RWPE1 (cell line): ENCODE measurements at regions not wholly inside any gene's neighbourhood (a gene's known extent, or its start where the extent isn't known, plus 50 kb on each side); places are given as distances from the start of the nearest gene placed in this dataset.

ENCODE experiments used
- CTCF ChIA-PET: fragments of 350-600 bp; sonication (Branson Sonifier 250); formaldehyde crosslinking; extraction: SDS; loops from one replicate; lab custom pipeline; 2021; lab: Yijun Ruan, JAX
- POLR2A ChIA-PET: fragments of 400-600 bp; formaldehyde crosslinking; extraction: SDS; loops from one replicate; lab custom pipeline; 2020; ENCODE audit warnings: antibody characterized with exemption; ENCODE audit not compliant: low non-redundant PET; lab: Yijun Ruan, JAX
- DNase-seq: peaks from one replicate; pipeline ENCODE4 v3.0.0; 2012; ENCODE audit warnings: low spot score
- H3K27ac ChIP-seq: fragments of 450-650 bp; 2 replicates; pipeline ENCODE4 v1.5.1; 2017
- CTCF ChIP-seq: fragments of 450-650 bp; conservative IDR thresholded peaks from 2 replicates; pipeline ENCODE4 v1.5.1; 2017; ENCODE audit warnings: low read depth, mild to moderate bottlenecking

DNA sequence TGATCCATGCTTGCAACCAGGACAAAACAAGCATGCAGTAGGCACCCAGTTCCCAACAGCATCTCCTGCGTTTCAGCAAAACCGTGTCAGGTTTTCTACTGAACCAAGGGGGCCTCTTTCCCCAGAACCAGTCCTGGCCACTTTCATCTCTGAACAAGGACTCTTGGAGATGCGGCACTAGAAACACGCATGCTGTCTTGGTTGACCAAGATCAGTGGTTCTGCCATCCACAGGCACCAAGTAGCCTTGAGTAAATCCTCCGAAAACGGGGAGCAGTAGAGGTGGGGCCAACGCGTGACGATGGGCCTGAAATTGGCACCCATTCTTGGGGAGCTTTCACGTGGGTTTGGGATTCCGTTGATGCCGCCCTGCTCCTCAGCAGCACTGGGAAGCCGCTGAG lies 62.5 kb upstream of the AJAP1 start:
- no peak for TF ChIP-seq CTCF
- ChIA-PET CTCF (no interaction called here), POLR2A (interaction anchor here (0.6 kb wide), 1 partner anchor 281 kb away, joined by 11 read pairs; no protein-coding TSS in a partner anchor)
- no peak for DNase-seq
- no peak overlapping the region for H3K27ac ChIP-seq

DNA sequence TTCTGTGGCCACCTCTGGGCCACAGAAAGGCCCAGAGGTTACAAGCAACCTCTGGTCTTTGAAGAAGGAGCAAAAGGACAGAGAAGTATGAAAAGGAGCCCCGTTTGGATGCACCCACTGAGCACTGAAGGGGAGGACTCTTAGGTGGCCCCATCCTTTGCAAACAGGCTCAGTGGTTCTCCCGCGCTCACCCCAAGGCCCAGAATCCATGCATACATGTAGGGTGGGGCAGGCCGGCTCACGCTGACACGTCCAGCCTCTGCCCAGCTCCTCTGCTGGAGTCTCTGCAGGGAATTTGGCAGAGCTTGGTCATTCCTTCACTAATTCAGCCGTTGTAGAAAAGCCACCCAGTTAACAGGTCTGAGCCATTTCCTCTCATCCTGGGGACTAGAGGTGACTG lies 61.3 kb upstream of the AJAP1 start:
- CTCF ChIA-PET = no interaction called here
- POLR2A ChIA-PET = no interaction called here
- H3K27ac ChIP-seq = no peak overlapping the region
- TF ChIP-seq CTCF = no peak
- DNase-seq = no peak

DNA sequence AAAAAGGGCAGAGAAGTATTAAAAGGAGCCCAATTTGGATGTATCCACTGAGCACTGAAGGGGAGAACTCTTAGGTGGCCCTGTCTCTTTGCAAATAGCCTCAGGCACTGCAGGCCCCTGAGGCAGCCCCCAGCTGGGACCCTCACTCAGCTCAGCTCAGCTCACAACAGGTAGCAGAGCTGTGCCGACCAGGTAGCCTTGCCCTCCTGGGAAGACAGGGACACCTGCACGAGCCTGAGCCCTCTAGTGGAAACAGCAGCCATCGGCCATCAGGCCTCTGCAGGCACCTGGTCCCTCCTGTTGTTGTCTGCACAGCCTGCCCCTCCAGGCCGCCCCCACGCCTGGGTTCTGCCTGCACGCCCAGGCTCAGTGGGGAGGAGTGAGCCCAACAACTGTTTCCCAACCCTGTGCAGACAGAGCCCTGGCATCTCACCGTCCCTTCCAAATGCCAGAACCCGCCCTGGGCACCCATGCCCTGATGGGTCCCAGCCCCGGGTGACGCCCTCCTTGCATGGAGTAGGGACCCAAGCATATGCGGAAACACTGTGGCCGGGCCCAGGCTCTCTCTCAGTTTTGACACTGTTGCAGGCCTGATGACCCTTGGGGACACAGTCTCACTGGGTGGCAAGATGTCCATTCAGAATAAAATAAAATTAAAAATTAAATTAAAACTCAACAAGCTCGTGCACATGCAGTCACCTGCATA lies 60.0 kb upstream of the AJAP1 start:
- no peak for TF ChIP-seq CTCF
- H3K27ac ChIP-seq = no peak overlapping the region
- ChIA-PET POLR2A (no interaction called here), CTCF (interaction anchor here (0.5 to 0.7 kb wide), 4 partner anchors 37 to 683 kb away, joined by 3 to 5 read pairs (median 3); no protein-coding TSS in a partner anchor)
- peak; percentile 15 for DNase-seq

GRCh38 chr1:4595341-4596225 lies 58.8 kb upstream of the AJAP1 start:
- ChIA-PET CTCF (interaction anchor here (0.7 kb wide), 2 partner anchors 38 to 684 kb away, joined by 3 to 5 read pairs; no protein-coding TSS in a partner anchor), POLR2A (no interaction called here)
- no peak for TF ChIP-seq CTCF
- no peak for DNase-seq
- no peak overlapping the region for H3K27ac ChIP-seq

- DNase-seq = no peak
- CTCF ChIA-PET = no interaction called here
- no peak for TF ChIP-seq CTCF
- H3K27ac ChIP-seq = no peak overlapping the region
- POLR2A ChIA-PET = no interaction called here
Measured at GRCh38 chr1:4596486-4596885, 57.9 kb upstream of the AJAP1 start.

DNA sequence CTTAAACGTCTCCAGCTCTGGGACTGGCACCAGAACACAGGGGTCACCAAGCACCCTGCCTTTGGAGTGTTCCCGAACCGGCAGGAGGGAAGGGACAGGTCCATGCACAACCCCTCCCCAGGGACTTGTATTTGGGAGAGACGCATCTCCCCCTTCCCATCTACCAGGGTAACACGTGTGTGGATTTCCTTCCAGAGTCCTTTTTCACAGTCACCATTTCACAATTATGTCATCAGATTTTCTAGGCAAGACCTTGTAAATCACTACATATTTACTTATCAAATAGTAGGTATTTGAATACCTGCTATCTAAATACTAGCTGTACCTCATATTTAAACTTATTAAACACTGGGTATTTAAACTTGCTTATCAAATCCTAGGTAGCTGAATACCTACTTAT lies 57.4 kb upstream of the AJAP1 start:
- ChIA-PET POLR2A (no interaction called here), CTCF (no interaction called here)
- TF ChIP-seq CTCF = no peak
- no peak for DNase-seq
- H3K27ac ChIP-seq = no peak overlapping the region
